ENCODE measurements at regions not wholly inside any gene's neighbourhood (a gene's known extent, or its start where the extent isn't known, plus 50 kb on each side); places are given as distances from the start of the nearest gene placed in this dataset.

DNA sequence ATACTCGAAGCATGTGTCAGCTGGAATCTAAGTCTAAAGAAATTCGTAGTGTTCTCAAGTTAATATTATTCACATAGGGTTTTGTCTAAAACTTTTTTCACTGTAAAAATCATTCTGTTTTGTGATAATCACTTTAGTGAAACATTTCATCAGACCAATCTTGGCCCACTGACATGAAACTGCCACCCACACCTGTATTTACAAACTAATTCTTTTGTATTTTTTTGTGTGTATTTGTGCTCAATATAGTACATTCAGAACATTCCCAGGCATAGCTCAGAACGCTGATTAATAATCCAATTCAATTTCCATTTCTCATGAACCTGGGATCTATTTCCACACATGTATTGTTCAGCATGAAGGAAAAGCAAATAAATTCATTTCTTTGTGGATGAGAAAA is 191.7 kb downstream of the RASSF9 start:
- TF ChIP-seq CTCF (IDR thresholded peaks at IDR 0.05; ENCODE audit: poor library complexity) = no peak
- TF ChIP-seq EZH2 (IDR thresholded peaks at IDR 0.05; ENCODE audit: borderline replicate concordance) = no peak
